Endodermal cell (in vitro differentiated cells): ENCODE measurements at regions not wholly inside any gene's neighbourhood (a gene's known extent, or its start where the extent isn't known, plus 50 kb on each side); places are given as distances from the start of the nearest gene placed in this dataset.

Experiments
- DNase-seq: peaks from one replicate; pipeline ENCODE4 v3.0.0-alpha.2; 2017
- H3K27ac ChIP-seq: 2 replicates; pipeline ENCODE4 v1.5.1; 2013; ENCODE audit warnings: mild to moderate bottlenecking, low read depth, low read length, moderate library complexity
- H3K27me3 ChIP-seq: 2 replicates; pipeline ENCODE4 v1.6.1; 2013; ENCODE audit warnings: mild to moderate bottlenecking, low read length, moderate library complexity; ENCODE audit not compliant: insufficient read depth, control insufficient read depth, poor library complexity, severe bottlenecking
- H3K36me3 ChIP-seq: 2 replicates; pipeline ENCODE4 v1.7.0; 2013; ENCODE audit warnings: mild to moderate bottlenecking, low read length, moderate library complexity; ENCODE audit not compliant: control insufficient read depth, insufficient read depth
- H3K4me1 ChIP-seq: one replicate; pipeline ENCODE4 v1.7.0; 2013; ENCODE audit warnings: low read length; ENCODE audit not compliant: control insufficient read depth, insufficient read depth
- H3K4me3 ChIP-seq: 2 replicates; pipeline ENCODE4 v1.5.1; 2013; ENCODE audit warnings: mild to moderate bottlenecking, low read length, moderate library complexity
- H3K9ac ChIP-seq: 2 replicates; pipeline ENCODE4 v1.6.1; 2013; ENCODE audit warnings: mild to moderate bottlenecking, low read length, moderate library complexity; ENCODE audit not compliant: poor library complexity, severe bottlenecking; ENCODE audit errors: extremely low read depth
- H3K9me3 ChIP-seq: 2 replicates; pipeline ENCODE4 v1.6.1; 2013; ENCODE audit warnings: mild to moderate bottlenecking, low read length, moderate library complexity; ENCODE audit not compliant: control insufficient read depth
- H3K27ac Mint-ChIP-seq: 2 replicates; pipeline ENCODE4 v1.8.0; 2020; ENCODE audit warnings: mixed read lengths
- H3K27me3 Mint-ChIP-seq: 2 replicates; pipeline ENCODE4 v1.8.0; 2021; ENCODE audit warnings: mild to moderate bottlenecking, mixed read lengths; ENCODE audit not compliant: insufficient read depth
- H3K36me3 Mint-ChIP-seq: 2 replicates; pipeline ENCODE4 v1.8.0; 2020; ENCODE audit warnings: low read depth, mixed read lengths
- H3K4me1 Mint-ChIP-seq: 2 replicates; pipeline ENCODE4 v1.8.0; 2020; ENCODE audit warnings: mixed read lengths
- H3K4me3 Mint-ChIP-seq: 2 replicates; pipeline ENCODE4 v1.8.0; 2020; ENCODE audit warnings: mild to moderate bottlenecking, moderate library complexity, mixed read lengths
- H3K9me3 Mint-ChIP-seq: 2 replicates; pipeline ENCODE4 v1.8.0; 2020; ENCODE audit warnings: mild to moderate bottlenecking, mixed read lengths
- CTCF ChIP-seq: fragments of 200-600 bp; sonication (generic); conservative IDR thresholded peaks from 2 replicates; pipeline ENCODE4 v1.5.0; 2021; ENCODE audit warnings: antibody characterized with exemption, mild to moderate bottlenecking
- WGBS, 2 experiments: methylation state at CpG; one replicate each; pipeline versions ENCODE4 v1.1.5 to v1.1.7; 2013; ENCODE audit warnings: missing lambda C conversion rate in 2 of 2, mixed read lengths in 1 of 2; ENCODE audit not compliant: insufficient coverage in 1 of 2, insufficient read length in 1 of 2; 5-methylcytosine and 5-hydroxymethylcytosine counted together

DNA sequence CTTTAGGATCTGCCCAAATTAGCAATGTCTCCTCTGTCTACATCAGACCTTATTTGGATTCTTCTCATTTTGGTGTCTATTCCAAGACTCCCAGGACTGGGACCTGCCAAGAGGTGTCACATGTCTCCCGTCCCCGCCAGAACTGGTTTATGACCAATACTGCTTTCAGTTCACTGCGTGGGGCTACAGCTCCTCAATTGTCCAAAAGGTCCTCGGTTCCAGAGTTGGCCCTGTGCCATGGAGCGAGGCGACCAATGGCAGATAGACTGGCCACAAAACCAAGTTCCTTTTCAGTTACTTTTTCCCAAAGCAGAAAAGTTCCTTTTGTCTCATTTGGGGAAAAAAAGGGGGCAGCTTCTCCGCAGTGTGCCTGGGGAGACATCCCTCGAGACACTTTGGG, 144.1 kb upstream of the ZNF236 start:
- Histone ChIP-seq H3K27me3 (no peaks in the 10 kb centered on the region), H3K36me3 (no peaks in the 10 kb centered on the region), H3K4me1 (peaks cover 8% of the 10 kb centered on the region), H3K27ac (no peak overlapping the region), H3K4me3 (no peak overlapping the region), H3K9me3 (no peaks in the 10 kb centered on the region), H3K9ac (no peak overlapping the region)
- Mint-ChIP-seq H3K4me3 (no peak overlapping the region), H3K36me3 (no peaks in the 10 kb centered on the region), H3K4me1 (peaks cover 14% of the 10 kb centered on the region), H3K27me3 (no peaks in the 10 kb centered on the region), H3K27ac (no peak overlapping the region), H3K9me3 (peaks cover 11% of the 10 kb centered on the region)
- WGBS, 2 experiments = 94 to 95% methylated on average over 6 to 8 of the region's 8 CpGs
- DNase-seq = no peak
- TF ChIP-seq CTCF = no peak

DNA sequence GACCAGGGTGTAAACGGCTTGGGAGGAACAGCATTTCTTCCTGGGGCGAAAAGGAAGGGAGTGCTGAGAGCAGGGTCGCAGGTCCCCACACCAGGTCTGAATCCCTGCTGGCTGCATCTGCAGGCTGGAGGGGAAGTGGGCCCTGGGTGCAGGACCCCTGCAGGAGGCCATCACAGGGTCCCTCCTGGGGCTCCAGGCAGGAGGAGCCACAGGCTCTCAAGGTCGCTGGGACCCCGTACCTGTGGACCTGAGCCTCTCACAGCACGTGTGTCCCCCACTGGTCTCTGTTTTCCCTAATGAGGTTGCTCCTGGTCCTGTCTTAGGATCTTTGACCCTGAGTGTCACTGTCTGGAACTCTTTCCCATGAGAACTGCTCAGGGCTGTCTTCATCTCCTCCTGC, 147.8 kb upstream of the ZNF236 start:
- no peak for TF ChIP-seq CTCF
- 87 to 100% methylated on average over 3 to 6 of the region's 6 CpGs for WGBS, 2 experiments

DNA sequence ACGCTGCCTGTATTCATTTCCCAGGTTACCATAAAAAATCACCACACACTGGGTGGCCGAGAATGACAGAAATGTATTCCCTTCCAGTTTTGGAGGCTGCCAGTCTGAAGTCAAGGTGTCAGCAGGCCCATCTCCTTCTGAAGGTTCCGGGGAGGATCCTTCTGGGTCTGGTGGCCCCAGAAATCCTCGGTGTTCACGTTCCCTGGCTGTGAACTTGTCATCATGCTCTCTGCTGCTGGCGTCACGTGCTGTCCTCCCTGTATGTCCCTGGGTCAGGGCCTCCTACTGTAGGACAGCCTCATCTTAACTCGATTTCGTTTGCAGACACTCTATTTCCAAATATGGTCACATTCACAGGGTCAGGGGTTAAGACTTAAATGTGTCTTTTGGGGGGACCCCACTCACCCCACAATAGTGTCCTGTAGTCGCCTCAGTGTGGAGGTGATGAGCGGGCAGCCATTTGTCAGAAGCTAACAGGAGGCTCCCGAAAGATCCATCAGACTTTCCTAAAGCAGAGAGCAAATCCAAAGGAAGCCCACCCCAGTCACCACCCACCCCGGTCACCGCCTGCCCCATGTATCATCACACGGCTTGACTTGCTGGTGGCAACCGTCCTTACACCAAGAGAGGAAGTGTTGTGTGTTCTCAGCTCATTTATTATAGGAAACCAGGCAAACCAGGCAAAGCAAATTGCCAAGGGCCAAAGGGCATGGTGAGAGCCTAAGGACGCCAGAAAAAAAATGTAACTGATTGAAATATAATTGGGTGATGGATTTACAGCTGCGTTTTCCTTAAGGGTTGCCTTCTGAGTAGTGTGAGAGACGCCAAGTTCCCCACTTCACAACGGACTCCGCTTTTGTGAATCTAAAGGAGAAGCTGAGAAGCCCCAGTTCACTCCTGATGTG, 148.8 kb upstream of the ZNF236 start:
- no peaks in the 10 kb centered on the region for H3K9me3 ChIP-seq
- Mint-ChIP-seq H3K4me3 (no peak overlapping the region), H3K27me3 (no peaks in the 10 kb centered on the region), H3K4me1 (no peaks in the 10 kb centered on the region), H3K9me3 (no peaks in the 10 kb centered on the region), H3K36me3 (no peaks in the 10 kb centered on the region), H3K27ac (no peak overlapping the region)
- peak; percentile 27 for DNase-seq
- no peaks in the 10 kb centered on the region for H3K27me3 ChIP-seq
- no peak overlapping the region for H3K27ac ChIP-seq
- H3K4me1 ChIP-seq = no peaks in the 10 kb centered on the region
- no peaks in the 10 kb centered on the region for H3K36me3 ChIP-seq
- TF ChIP-seq CTCF = no peak
- H3K9ac ChIP-seq = no peak overlapping the region
- H3K4me3 ChIP-seq = no peak overlapping the region
- WGBS, 2 experiments = 92 to 94% methylated on average over 18 to 21 of the region's 21 CpGs

More for the DNA sequence above, 147.8 kb upstream of the ZNF236 start:
- Histone ChIP-seq H3K36me3 (no peaks in the 10 kb centered on the region), H3K9me3 (no peaks in the 10 kb centered on the region), H3K9ac (no peak overlapping the region), H3K4me3 (no peak overlapping the region), H3K4me1 (peaks cover 6% of the 10 kb centered on the region), H3K27ac (no peak overlapping the region), H3K27me3 (no peaks in the 10 kb centered on the region)
- no peak overlapping the region for H3K4me3 Mint-ChIP-seq
- peak; percentile 40 for DNase-seq
- no peaks in the 10 kb centered on the region for H3K27me3 Mint-ChIP-seq
- no peak overlapping the region for H3K27ac Mint-ChIP-seq
- no peaks in the 10 kb centered on the region for H3K9me3 Mint-ChIP-seq
- peaks cover 8% of the 10 kb centered on the region for H3K4me1 Mint-ChIP-seq
- H3K36me3 Mint-ChIP-seq = no peaks in the 10 kb centered on the region
